ENCODE measurements at regions not wholly inside any gene's neighbourhood (a gene's known extent, or its start where the extent isn't known, plus 50 kb on each side); places are given as distances from the start of the nearest gene placed in this dataset.

DNA sequence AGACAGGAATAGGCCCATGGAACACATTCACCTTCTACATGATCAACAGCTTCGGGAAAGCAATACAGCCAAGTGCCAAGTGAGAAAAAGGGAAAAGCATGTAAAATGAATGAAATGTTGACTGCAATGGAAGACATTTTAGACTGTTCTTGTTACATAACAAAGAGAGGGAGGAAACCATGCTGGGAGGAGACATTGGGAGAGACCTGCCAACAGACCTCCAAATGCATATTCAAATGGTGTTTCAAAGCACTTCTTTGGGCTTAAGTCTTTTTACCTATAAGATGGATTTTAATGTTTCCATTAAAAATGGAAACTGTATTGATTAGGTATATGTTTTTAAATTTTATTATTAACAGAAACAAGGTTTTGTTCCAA is 350.0 kb upstream of the THBS1 start:
- H3K4me3 ChIP-seq (ENCODE audit: low read length): no peak overlapping the region
- no peaks in the 10 kb centered on the region for H4K20me1 ChIP-seq (ENCODE audit: insufficient read depth, low read length)
- H3K9ac ChIP-seq (ENCODE audit: low read length): no peak overlapping the region
- no peaks in the 10 kb centered on the region for H3K36me3 ChIP-seq (replicated peaks; ENCODE audit: insufficient read depth, low read length)
- TF ChIP-seq, protein P1, sequence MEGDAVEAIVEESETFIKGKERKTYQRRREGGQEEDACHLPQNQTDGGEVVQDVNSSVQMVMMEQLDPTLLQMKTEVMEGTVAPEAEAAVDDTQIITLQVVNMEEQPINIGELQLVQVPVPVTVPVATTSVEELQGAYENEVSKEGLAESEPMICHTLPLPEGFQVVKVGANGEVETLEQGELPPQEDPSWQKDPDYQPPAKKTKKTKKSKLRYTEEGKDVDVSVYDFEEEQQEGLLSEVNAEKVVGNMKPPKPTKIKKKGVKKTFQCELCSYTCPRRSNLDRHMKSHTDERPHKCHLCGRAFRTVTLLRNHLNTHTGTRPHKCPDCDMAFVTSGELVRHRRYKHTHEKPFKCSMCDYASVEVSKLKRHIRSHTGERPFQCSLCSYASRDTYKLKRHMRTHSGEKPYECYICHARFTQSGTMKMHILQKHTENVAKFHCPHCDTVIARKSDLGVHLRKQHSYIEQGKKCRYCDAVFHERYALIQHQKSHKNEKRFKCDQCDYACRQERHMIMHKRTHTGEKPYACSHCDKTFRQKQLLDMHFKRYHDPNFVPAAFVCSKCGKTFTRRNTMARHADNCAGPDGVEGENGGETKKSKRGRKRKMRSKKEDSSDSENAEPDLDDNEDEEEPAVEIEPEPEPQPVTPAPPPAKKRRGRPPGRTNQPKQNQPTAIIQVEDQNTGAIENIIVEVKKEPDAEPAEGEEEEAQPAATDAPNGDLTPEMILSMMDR (IDR thresholded peaks at IDR 0.05; ENCODE audit: low read length): no peak
- no peak for TF ChIP-seq EZH2phosphoT487 (IDR thresholded peaks at IDR 0.05; ENCODE audit: low read length)
- no peak for TF ChIP-seq EZH2 (optimal IDR thresholded peaks at IDR 0.05; ENCODE audit: low read depth, low read length)
- H3K9me3 ChIP-seq (replicated peaks; ENCODE audit: insufficient read depth, low read length): no peaks in the 10 kb centered on the region
- no peak overlapping the region for H3K4me2 ChIP-seq (ENCODE audit: low read depth, low read length)
- no peak overlapping the region for H2AFZ ChIP-seq (ENCODE audit: low read length)
- DNase-seq: no peak
- no peaks in the 10 kb centered on the region for H3K27me3 ChIP-seq (replicated peaks; ENCODE audit: insufficient read depth, low read length)
- no peaks in the 10 kb centered on the region for H3K79me2 ChIP-seq (ENCODE audit: low read length)
- no peaks in the 10 kb centered on the region for H3F3A ChIP-seq (ENCODE audit: insufficient read depth, low read length)
- H3K9me2 ChIP-seq (replicated peaks; ENCODE audit: insufficient read depth, low read length): no peaks in the 10 kb centered on the region
- no peak overlapping the region for H3K27ac ChIP-seq (ENCODE audit: low read length)
- no peaks in the 10 kb centered on the region for H3K4me1 ChIP-seq (ENCODE audit: low read length)

DNA sequence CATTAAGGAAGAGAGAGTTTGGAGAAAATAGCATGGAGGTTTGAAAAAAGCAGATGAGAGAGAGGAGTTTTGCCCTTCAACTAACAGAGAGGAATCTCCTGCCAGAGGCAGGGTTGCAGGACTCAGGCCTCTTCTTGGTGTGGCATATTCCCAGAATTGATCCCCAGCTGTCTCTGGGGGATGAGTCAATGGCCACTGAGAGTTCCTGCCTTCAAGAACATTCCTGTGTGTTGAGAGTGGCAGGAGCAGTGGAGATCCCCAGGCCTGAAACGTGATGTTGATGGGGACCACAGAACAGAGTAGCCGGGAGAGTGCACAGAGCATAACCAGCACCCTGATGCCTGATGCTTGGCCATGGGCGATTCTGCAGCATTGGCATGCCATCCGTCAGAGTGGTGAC is 348.4 kb upstream of the THBS1 start:
- Histone ChIP-seq H3K27me3 (replicated peaks; ENCODE audit: insufficient read depth, low read length) (no peaks in the 10 kb centered on the region), H3K4me2 (ENCODE audit: low read depth, low read length) (no peak overlapping the region), H3K4me1 (ENCODE audit: low read length) (no peaks in the 10 kb centered on the region), H3K27ac (ENCODE audit: low read length) (no peak overlapping the region), H3F3A (ENCODE audit: insufficient read depth, low read length) (no peaks in the 10 kb centered on the region), H3K9me3 (replicated peaks; ENCODE audit: insufficient read depth, low read length) (no peaks in the 10 kb centered on the region), H3K9me2 (replicated peaks; ENCODE audit: insufficient read depth, low read length) (no peaks in the 10 kb centered on the region), H3K4me3 (ENCODE audit: low read length) (no peak overlapping the region), H2AFZ (ENCODE audit: low read length) (no peak overlapping the region), H3K79me2 (ENCODE audit: low read length) (no peaks in the 10 kb centered on the region), H3K9ac (ENCODE audit: low read length) (no peak overlapping the region), H4K20me1 (ENCODE audit: insufficient read depth, low read length) (no peaks in the 10 kb centered on the region), H3K36me3 (replicated peaks; ENCODE audit: insufficient read depth, low read length) (no peaks in the 10 kb centered on the region)
- TF ChIP-seq EZH2 (optimal IDR thresholded peaks at IDR 0.05; ENCODE audit: low read depth, low read length): no peak
- TF ChIP-seq EZH2phosphoT487 (IDR thresholded peaks at IDR 0.05; ENCODE audit: low read length): no peak
- no peak for DNase-seq

- H3K4me3 ChIP-seq (ENCODE audit: low read length): no peak overlapping the region
- H4K20me1 ChIP-seq (ENCODE audit: insufficient read depth, low read length): no peaks in the 10 kb centered on the region
- H3K36me3 ChIP-seq (replicated peaks; ENCODE audit: insufficient read depth, low read length): no peaks in the 10 kb centered on the region
- no peak overlapping the region for H2AFZ ChIP-seq (ENCODE audit: low read length)
- no peaks in the 10 kb centered on the region for H3F3A ChIP-seq (ENCODE audit: insufficient read depth, low read length)
- TF ChIP-seq, protein P1 (IDR thresholded peaks at IDR 0.05; ENCODE audit: low read length): no peak
- TF ChIP-seq EZH2 (optimal IDR thresholded peaks at IDR 0.05; ENCODE audit: low read depth, low read length) (no peak), EZH2phosphoT487 (IDR thresholded peaks at IDR 0.05; ENCODE audit: low read length) (no peak)
- H3K9ac ChIP-seq (ENCODE audit: low read length): no peak overlapping the region
- no peak overlapping the region for H3K27ac ChIP-seq (ENCODE audit: low read length)
- H3K27me3 ChIP-seq (replicated peaks; ENCODE audit: insufficient read depth, low read length): no peaks in the 10 kb centered on the region
- H3K9me2 ChIP-seq (replicated peaks; ENCODE audit: insufficient read depth, low read length): no peaks in the 10 kb centered on the region
- H3K9me3 ChIP-seq (replicated peaks; ENCODE audit: insufficient read depth, low read length): no peaks in the 10 kb centered on the region
- no peak overlapping the region for H3K4me2 ChIP-seq (ENCODE audit: low read depth, low read length)
- no peak for DNase-seq
- no peaks in the 10 kb centered on the region for H3K79me2 ChIP-seq (ENCODE audit: low read length)
- no peaks in the 10 kb centered on the region for H3K4me1 ChIP-seq (ENCODE audit: low read length)
Measured at GRCh38 chr15:39235084-39235795, 345.6 kb upstream of the THBS1 start.

- Histone ChIP-seq H4K20me1 (ENCODE audit: insufficient read depth, low read length) (no peaks in the 10 kb centered on the region), H3K27me3 (replicated peaks; ENCODE audit: insufficient read depth, low read length) (no peaks in the 10 kb centered on the region), H3K36me3 (replicated peaks; ENCODE audit: insufficient read depth, low read length) (no peaks in the 10 kb centered on the region), H3K9me3 (replicated peaks; ENCODE audit: insufficient read depth, low read length) (no peaks in the 10 kb centered on the region), H2AFZ (ENCODE audit: low read length) (no peak overlapping the region), H3F3A (ENCODE audit: insufficient read depth, low read length) (no peaks in the 10 kb centered on the region), H3K4me1 (ENCODE audit: low read length) (no peaks in the 10 kb centered on the region), H3K4me3 (ENCODE audit: low read length) (no peak overlapping the region), H3K27ac (ENCODE audit: low read length) (no peak overlapping the region), H3K9me2 (replicated peaks; ENCODE audit: insufficient read depth, low read length) (no peaks in the 10 kb centered on the region), H3K79me2 (ENCODE audit: low read length) (no peaks in the 10 kb centered on the region), H3K9ac (ENCODE audit: low read length) (no peak overlapping the region), H3K4me2 (ENCODE audit: low read depth, low read length) (no peak overlapping the region)
- DNase-seq: no peak
- TF ChIP-seq EZH2phosphoT487 (IDR thresholded peaks at IDR 0.05; ENCODE audit: low read length) (no peak), EZH2 (optimal IDR thresholded peaks at IDR 0.05; ENCODE audit: low read depth, low read length) (no peak)
- TF ChIP-seq, protein P1 (IDR thresholded peaks at IDR 0.05; ENCODE audit: low read length): no peak
Measured at GRCh38 chr15:39236375-39236774, 344.5 kb upstream of the THBS1 start.

All from MM.1S (cell line).